ENCODE measurements at regions not wholly inside any gene's neighbourhood (a gene's known extent, or its start where the extent isn't known, plus 50 kb on each side); places are given as distances from the start of the nearest gene placed in this dataset.

- H3K9me3 Mint-ChIP-seq = peaks cover 4 to 14% (median 7%) of the 10 kb centered on the region in 3 donors
- Histone ChIP-seq H3K4me3 (ENCODE audit: control insufficient read depth in 1 of 2, extremely low read depth in 1 of 2, low read length in 1 of 2) (no peak overlapping the region), H3K27ac (ENCODE audit: low read length) (no peak overlapping the region), H3K4me1 (ENCODE audit: control insufficient read depth in 1 of 2, extremely low read depth in 1 of 2, insufficient read depth in 2 of 2, low read length in 2 of 2) (no peaks in the 10 kb centered on the region), H3K9me3 (no peaks in the 10 kb centered on the region), H3K36me3 (ENCODE audit: control insufficient read depth in 2 of 2, extremely low read depth in 1 of 2, insufficient read depth in 1 of 2, low read length in 1 of 2) (no peaks in the 10 kb centered on the region), H3K27me3 (replicated peaks in 1 of 2; ENCODE audit: control insufficient read depth in 2 of 2, extremely low read depth in 1 of 2, insufficient read depth in 2 of 2, low read length in 1 of 2) (no peaks in the 10 kb centered on the region)
- H3K4me3 Mint-ChIP-seq = no peak overlapping the region
- no peaks in the 10 kb centered on the region for H3K36me3 Mint-ChIP-seq
- POLR2A ChIA-PET = no interaction called here
- CTCF ChIA-PET = no interaction called here
- H3K27ac Mint-ChIP-seq = no peak overlapping the region
- no peak for ATAC-seq (replicated peaks in 1 of 4)
- 83% methylated on average over 4 of the region's 9 CpGs for WGBS (ENCODE audit: insufficient coverage)
- H3K4me1 Mint-ChIP-seq = no peaks in the 10 kb centered on the region
- DNase-seq = no peak
- H3K27me3 Mint-ChIP-seq = no peaks in the 10 kb centered on the region
Measured at GRCh38 chr13:104357672-104358354, 1291.6 kb upstream of the SLC10A2 start.

- Mint-ChIP-seq H3K27me3 (no peaks in the 10 kb centered on the region), H3K4me3 (no peak overlapping the region), H3K36me3 (no peaks in the 10 kb centered on the region), H3K27ac (no peak overlapping the region), H3K9me3 (peaks cover 4 to 14% (median 7%) of the 10 kb centered on the region in 3 donors), H3K4me1 (no peaks in the 10 kb centered on the region)
- WGBS (ENCODE audit: insufficient coverage) = 80% methylated on average over 1 of the region's 5 CpGs
- Histone ChIP-seq H3K9me3 (no peaks in the 10 kb centered on the region), H3K27me3 (replicated peaks in 1 of 2; ENCODE audit: control insufficient read depth in 2 of 2, extremely low read depth in 1 of 2, insufficient read depth in 2 of 2, low read length in 1 of 2) (no peaks in the 10 kb centered on the region), H3K4me3 (ENCODE audit: control insufficient read depth in 1 of 2, extremely low read depth in 1 of 2, low read length in 1 of 2) (no peak overlapping the region), H3K27ac (ENCODE audit: low read length) (no peak overlapping the region), H3K36me3 (ENCODE audit: control insufficient read depth in 2 of 2, extremely low read depth in 1 of 2, insufficient read depth in 1 of 2, low read length in 1 of 2) (no peaks in the 10 kb centered on the region), H3K4me1 (ENCODE audit: control insufficient read depth in 1 of 2, extremely low read depth in 1 of 2, insufficient read depth in 2 of 2, low read length in 2 of 2) (no peaks in the 10 kb centered on the region)
- POLR2A ChIA-PET = no interaction called here
- CTCF ChIA-PET = no interaction called here
- ATAC-seq (replicated peaks in 1 of 4) (no peak), DNase-seq (no peak)
Measured at GRCh38 chr13:104357174-104357573, 1291.0 kb upstream of the SLC10A2 start.

- ChIA-PET POLR2A (no interaction called here), CTCF (no interaction called here)
- Histone ChIP-seq H3K27ac (ENCODE audit: low read length) (no peak overlapping the region), H3K27me3 (replicated peaks in 1 of 2; ENCODE audit: control insufficient read depth in 2 of 2, extremely low read depth in 1 of 2, insufficient read depth in 2 of 2, low read length in 1 of 2) (no peaks in the 10 kb centered on the region), H3K4me1 (ENCODE audit: control insufficient read depth in 1 of 2, extremely low read depth in 1 of 2, insufficient read depth in 2 of 2, low read length in 2 of 2) (no peaks in the 10 kb centered on the region), H3K4me3 (ENCODE audit: control insufficient read depth in 1 of 2, extremely low read depth in 1 of 2, low read length in 1 of 2) (no peak overlapping the region), H3K36me3 (ENCODE audit: control insufficient read depth in 2 of 2, extremely low read depth in 1 of 2, insufficient read depth in 1 of 2, low read length in 1 of 2) (no peaks in the 10 kb centered on the region), H3K9me3 (no peaks in the 10 kb centered on the region)
- ATAC-seq (replicated peaks in 1 of 4) (no peak), DNase-seq (no peak)
- H3K9me3 Mint-ChIP-seq = peaks cover 7 to 14% (median 12%) of the 10 kb centered on the region in 3 donors
- WGBS (ENCODE audit: insufficient coverage) = 70% methylated on average over 2 of the region's 6 CpGs
- no peaks in the 10 kb centered on the region for H3K4me1 Mint-ChIP-seq
- no peak overlapping the region for H3K4me3 Mint-ChIP-seq
- no peaks in the 10 kb centered on the region for H3K27me3 Mint-ChIP-seq
- H3K36me3 Mint-ChIP-seq = no peaks in the 10 kb centered on the region
- H3K27ac Mint-ChIP-seq = no peak overlapping the region
Measured at GRCh38 chr13:104355041-104355670, 1288.9 kb upstream of the SLC10A2 start.

GRCh38 chr13:104327211-104327610 is 1261.0 kb upstream of the SLC10A2 start:
- H3K9me3 ChIP-seq = no peaks in the 10 kb centered on the region
- no peak overlapping the region for H3K4me3 Mint-ChIP-seq

GRCh38 chr13:104326523-104326922 is 1260.3 kb upstream of the SLC10A2 start:
- H3K4me3 ChIP-seq (ENCODE audit: control insufficient read depth in 1 of 2, extremely low read depth in 1 of 2, low read length in 1 of 2) = no peak overlapping the region
- no peaks in the 10 kb centered on the region for H3K36me3 ChIP-seq (ENCODE audit: control insufficient read depth in 2 of 2, extremely low read depth in 1 of 2, insufficient read depth in 1 of 2, low read length in 1 of 2)
- POLR2A ChIA-PET = no interaction called here
- DNase-seq (no peak), ATAC-seq (replicated peaks in 1 of 4) (no peak)
- CTCF ChIA-PET = no interaction called here
- WGBS (ENCODE audit: insufficient coverage) = 93% methylated on average over 3 of the region's 6 CpGs
- no peak overlapping the region for H3K27ac ChIP-seq (ENCODE audit: low read length)
- Mint-ChIP-seq H3K36me3 (no peaks in the 10 kb centered on the region), H3K4me1 (no peaks in the 10 kb centered on the region), H3K9me3 (peaks cover 3 to 7% (median 4%) of the 10 kb centered on the region in 3 donors), H3K4me3 (no peak overlapping the region), H3K27me3 (no peaks in the 10 kb centered on the region), H3K27ac (no peak overlapping the region)
- no peaks in the 10 kb centered on the region for H3K4me1 ChIP-seq (ENCODE audit: control insufficient read depth in 1 of 2, extremely low read depth in 1 of 2, insufficient read depth in 2 of 2, low read length in 2 of 2)
- no peaks in the 10 kb centered on the region for H3K27me3 ChIP-seq (replicated peaks in 1 of 2; ENCODE audit: control insufficient read depth in 2 of 2, extremely low read depth in 1 of 2, insufficient read depth in 2 of 2, low read length in 1 of 2)
- H3K9me3 ChIP-seq = no peaks in the 10 kb centered on the region

More at GRCh38 chr13:104327211-104327610, 1261.0 kb upstream of the SLC10A2 start:
- ChIA-PET POLR2A (no interaction called here), CTCF (no interaction called here)
- ATAC-seq (replicated peaks in 1 of 4) (no peak), DNase-seq (no peak)
- no peak overlapping the region for H3K4me3 ChIP-seq (ENCODE audit: control insufficient read depth in 1 of 2, extremely low read depth in 1 of 2, low read length in 1 of 2)
- Mint-ChIP-seq H3K27ac (no peak overlapping the region), H3K36me3 (no peaks in the 10 kb centered on the region), H3K9me3 (peaks cover 4 to 14% (median 7%) of the 10 kb centered on the region in 3 donors), H3K4me1 (no peaks in the 10 kb centered on the region), H3K27me3 (no peaks in the 10 kb centered on the region)
- no peak overlapping the region for H3K27ac ChIP-seq (ENCODE audit: low read length)
- H3K4me1 ChIP-seq (ENCODE audit: control insufficient read depth in 1 of 2, extremely low read depth in 1 of 2, insufficient read depth in 2 of 2, low read length in 2 of 2) = no peaks in the 10 kb centered on the region
- H3K36me3 ChIP-seq (ENCODE audit: control insufficient read depth in 2 of 2, extremely low read depth in 1 of 2, insufficient read depth in 1 of 2, low read length in 1 of 2) = no peaks in the 10 kb centered on the region
- no peaks in the 10 kb centered on the region for H3K27me3 ChIP-seq (replicated peaks in 1 of 2; ENCODE audit: control insufficient read depth in 2 of 2, extremely low read depth in 1 of 2, insufficient read depth in 2 of 2, low read length in 1 of 2)

GRCh38 chr13:104321756-104322155 is 1255.5 kb upstream of the SLC10A2 start:
- Histone ChIP-seq H3K27ac (ENCODE audit: low read length) (no peak overlapping the region), H3K4me3 (ENCODE audit: control insufficient read depth in 1 of 2, extremely low read depth in 1 of 2, low read length in 1 of 2) (no peak overlapping the region), H3K9me3 (no peaks in the 10 kb centered on the region), H3K4me1 (ENCODE audit: control insufficient read depth in 1 of 2, extremely low read depth in 1 of 2, insufficient read depth in 2 of 2, low read length in 2 of 2) (no peaks in the 10 kb centered on the region), H3K27me3 (replicated peaks in 1 of 2; ENCODE audit: control insufficient read depth in 2 of 2, extremely low read depth in 1 of 2, insufficient read depth in 2 of 2, low read length in 1 of 2) (no peaks in the 10 kb centered on the region), H3K36me3 (ENCODE audit: control insufficient read depth in 2 of 2, extremely low read depth in 1 of 2, insufficient read depth in 1 of 2, low read length in 1 of 2) (no peaks in the 10 kb centered on the region)
- ChIA-PET CTCF (no interaction called here), POLR2A (no interaction called here)
- Mint-ChIP-seq H3K4me1 (no peaks in the 10 kb centered on the region), H3K27me3 (no peaks in the 10 kb centered on the region), H3K27ac (no peak overlapping the region), H3K9me3 (peaks cover 0 to 4% (median 3%) of the 10 kb centered on the region in 3 donors), H3K4me3 (no peak overlapping the region), H3K36me3 (no peaks in the 10 kb centered on the region)
- ATAC-seq (replicated peaks in 1 of 4) (no peak), DNase-seq (no peak)
- WGBS (ENCODE audit: insufficient coverage) = 92% methylated on average over 2 of the region's 5 CpGs
